Upper lobe of left lung (tissue), 4 donors: ENCODE measurements at regions not wholly inside any gene's neighbourhood (a gene's known extent, or its start where the extent isn't known, plus 50 kb on each side); places are given as distances from the start of the nearest gene placed in this dataset.

Source experiments
- EP300 ChIP-seq, 4 donors: sonication (generic); formaldehyde crosslinking; IDR thresholded peaks; one replicate each; pipeline ENCODE4 v1.5.1; 2017; ENCODE audit warnings: antibody characterized with exemption in 4 of 4, control low read depth in 2 of 4
- POLR2A ChIP-seq, 4 donors: fragments of 450-650 bp; IDR thresholded peaks; one replicate each; pipeline ENCODE4 v1.5.1; 2016 to 2017; ENCODE audit warnings: antibody characterized with exemption in 4 of 4, mild to moderate bottlenecking in 2 of 4
- POLR2AphosphoS5 ChIP-seq, 2 donors: sonication (generic); formaldehyde crosslinking; IDR thresholded peaks; one replicate each; pipeline ENCODE4 v1.5.1; 2017; ENCODE audit warnings: antibody characterized with exemption in 2 of 2
- TF ChIP-seq, protein P1 (sequence below), 6 experiments: fragments of 450-650 bp in 4 of 6; fragments of 200-600 bp in 2 of 6; sonication (generic) in 2 of 6; IDR thresholded peaks; one replicate each; pipeline ENCODE4 v1.5.1; 2016 to 2019; ENCODE audit warnings: antibody characterized with exemption in 6 of 6

DNA sequence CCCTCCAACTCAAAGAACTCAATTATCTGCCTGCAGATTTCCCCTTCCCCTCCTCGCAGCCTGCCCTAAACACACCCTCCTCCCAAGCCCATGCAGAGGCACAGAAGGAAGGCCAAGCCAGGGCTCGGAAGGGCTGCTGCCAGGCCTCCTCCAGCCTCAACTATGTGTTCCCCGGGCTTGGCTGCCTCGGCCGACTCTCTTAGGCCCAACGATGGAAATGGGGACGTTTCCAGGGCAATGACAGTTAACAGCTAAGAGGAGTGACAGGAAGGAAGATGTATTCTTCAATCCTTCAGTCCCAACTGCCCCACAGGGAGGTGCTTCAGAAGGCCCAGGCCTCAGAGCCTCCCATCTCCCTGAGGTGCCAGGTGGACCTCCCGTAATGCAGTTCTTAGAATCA lies 104.0 kb upstream of the AKIP1 start:
- TF ChIP-seq EP300 (IDR thresholded peaks at IDR 0.05) (no peak), POLR2A (IDR thresholded peaks at IDR 0.05) (no peak), POLR2AphosphoS5 (IDR thresholded peaks at IDR 0.05) (no peak)
- TF ChIP-seq, protein P1, sequence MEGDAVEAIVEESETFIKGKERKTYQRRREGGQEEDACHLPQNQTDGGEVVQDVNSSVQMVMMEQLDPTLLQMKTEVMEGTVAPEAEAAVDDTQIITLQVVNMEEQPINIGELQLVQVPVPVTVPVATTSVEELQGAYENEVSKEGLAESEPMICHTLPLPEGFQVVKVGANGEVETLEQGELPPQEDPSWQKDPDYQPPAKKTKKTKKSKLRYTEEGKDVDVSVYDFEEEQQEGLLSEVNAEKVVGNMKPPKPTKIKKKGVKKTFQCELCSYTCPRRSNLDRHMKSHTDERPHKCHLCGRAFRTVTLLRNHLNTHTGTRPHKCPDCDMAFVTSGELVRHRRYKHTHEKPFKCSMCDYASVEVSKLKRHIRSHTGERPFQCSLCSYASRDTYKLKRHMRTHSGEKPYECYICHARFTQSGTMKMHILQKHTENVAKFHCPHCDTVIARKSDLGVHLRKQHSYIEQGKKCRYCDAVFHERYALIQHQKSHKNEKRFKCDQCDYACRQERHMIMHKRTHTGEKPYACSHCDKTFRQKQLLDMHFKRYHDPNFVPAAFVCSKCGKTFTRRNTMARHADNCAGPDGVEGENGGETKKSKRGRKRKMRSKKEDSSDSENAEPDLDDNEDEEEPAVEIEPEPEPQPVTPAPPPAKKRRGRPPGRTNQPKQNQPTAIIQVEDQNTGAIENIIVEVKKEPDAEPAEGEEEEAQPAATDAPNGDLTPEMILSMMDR (IDR thresholded peaks at IDR 0.05): no peak
